BLaER1 treated with 17β-estradiol and CSF1 and Interleukin-3, amounts not matched to agents 10 nM and 100 nM (cell line): ENCODE measurements at regions not wholly inside any gene's neighbourhood (a gene's known extent, or its start where the extent isn't known, plus 50 kb on each side); places are given as distances from the start of the nearest gene placed in this dataset.
"Not testable (repeated sequence)": the region's sequence is repeated elsewhere in the genome, so short reads cannot be mapped to it uniquely, and the experiment has no call there.

ENCODE experiments used
- H3K27ac ChIP-seq, 11 experiments: shearing (Covaris generic); formaldehyde crosslinking; 2 replicates each; pipeline ENCODE4 v1.8.1; 2022
- H3K27me3 ChIP-seq, 11 experiments: shearing (Covaris generic); formaldehyde crosslinking; 2 replicates each; pipeline ENCODE4 v1.8.1; 2022
- H3K36me3 ChIP-seq, 11 experiments: shearing (Covaris generic); formaldehyde crosslinking; 2 replicates each; pipeline ENCODE4 v1.8.1; 2022
- H3K4me1 ChIP-seq, 10 experiments: shearing (Covaris generic); formaldehyde crosslinking; 2 replicates each; pipeline ENCODE4 v1.8.1; 2022
- H3K4me2 ChIP-seq, 11 experiments: shearing (Covaris generic); formaldehyde crosslinking; 2 replicates each; pipeline ENCODE4 v1.8.1; 2022
- H3K4me3 ChIP-seq, 10 experiments: shearing (Covaris generic); formaldehyde crosslinking; 2 replicates each; pipeline ENCODE4 v1.8.1; 2022
- H3K9ac ChIP-seq, 11 experiments: shearing (Covaris generic); formaldehyde crosslinking; 2 replicates each; pipeline ENCODE4 v1.8.1; 2022
- H3K9me3 ChIP-seq, 11 experiments: shearing (Covaris generic); formaldehyde crosslinking; replicated peaks in 1 of 11; 2 replicates each; pipeline ENCODE4 v1.8.1; 2022
- H4K20me1 ChIP-seq, 11 experiments: shearing (Covaris generic); formaldehyde crosslinking; 2 replicates each; pipeline ENCODE4 v1.8.1; 2022
- Cebpa-rat ChIP-seq, 11 experiments: shearing (Covaris generic); IDR thresholded peaks; 2 replicates each; pipeline ENCODE4 v1.8.1; 2022

GRCh38 chr6:140784573-140784972 lies 1348.2 kb upstream of the GJE1 start:
- H3K27me3 ChIP-seq = no peaks in the 10 kb centered on the region
- H3K4me3 ChIP-seq = no peak overlapping the region
- no peaks in the 10 kb centered on the region for H3K9me3 ChIP-seq
- TF ChIP-seq Cebpa-rat (IDR thresholded peaks at IDR 0.05) = no peak
- no peaks in the 10 kb centered on the region for H4K20me1 ChIP-seq
- no peak overlapping the region for H3K4me2 ChIP-seq
- H3K9ac ChIP-seq = no peak overlapping the region
- no peak overlapping the region for H3K27ac ChIP-seq
- H3K4me1 ChIP-seq = no peaks in the 10 kb centered on the region
- H3K36me3 ChIP-seq = no peaks in the 10 kb centered on the region

DNA sequence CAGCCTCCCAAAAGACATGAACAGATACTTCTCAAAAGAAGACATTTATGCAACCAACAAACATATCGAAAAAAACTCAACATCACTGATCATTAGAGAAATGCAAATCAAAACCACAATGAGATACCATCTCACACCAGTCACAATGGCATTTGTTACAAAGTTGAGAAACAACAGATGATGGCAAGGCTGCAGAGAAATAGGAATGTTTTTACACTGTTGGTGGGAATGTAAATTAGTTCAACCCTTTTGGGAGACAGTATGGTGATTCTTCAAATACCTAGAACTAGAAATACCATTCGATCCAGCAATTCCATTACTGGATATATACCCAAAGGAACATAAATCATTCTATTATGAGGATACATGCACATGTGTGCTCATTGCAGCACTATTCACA lies 1349.2 kb upstream of the GJE1 start:
- H3K4me1 ChIP-seq, H3K27me3 ChIP-seq, H3K9me3 ChIP-seq, H3K36me3 ChIP-seq, H4K20me1 ChIP-seq, H3K27ac ChIP-seq, H3K9ac ChIP-seq, H3K4me2 ChIP-seq, H3K4me3 ChIP-seq: not testable (repeated sequence)

- Histone ChIP-seq H3K36me3 (no peaks in the 10 kb centered on the region), H3K9me3 (no peaks in the 10 kb centered on the region), H3K4me1 (no peaks in the 10 kb centered on the region), H3K4me2 (no peak overlapping the region), H3K9ac (no peak overlapping the region), H3K4me3 (no peak overlapping the region), H3K27ac (no peak overlapping the region), H4K20me1 (no peaks in the 10 kb centered on the region), H3K27me3 (no peaks in the 10 kb centered on the region)
- TF ChIP-seq Cebpa-rat (IDR thresholded peaks at IDR 0.05) = no peak
Measured at GRCh38 chr6:140782941-140783340, 1349.8 kb upstream of the GJE1 start.

DNA sequence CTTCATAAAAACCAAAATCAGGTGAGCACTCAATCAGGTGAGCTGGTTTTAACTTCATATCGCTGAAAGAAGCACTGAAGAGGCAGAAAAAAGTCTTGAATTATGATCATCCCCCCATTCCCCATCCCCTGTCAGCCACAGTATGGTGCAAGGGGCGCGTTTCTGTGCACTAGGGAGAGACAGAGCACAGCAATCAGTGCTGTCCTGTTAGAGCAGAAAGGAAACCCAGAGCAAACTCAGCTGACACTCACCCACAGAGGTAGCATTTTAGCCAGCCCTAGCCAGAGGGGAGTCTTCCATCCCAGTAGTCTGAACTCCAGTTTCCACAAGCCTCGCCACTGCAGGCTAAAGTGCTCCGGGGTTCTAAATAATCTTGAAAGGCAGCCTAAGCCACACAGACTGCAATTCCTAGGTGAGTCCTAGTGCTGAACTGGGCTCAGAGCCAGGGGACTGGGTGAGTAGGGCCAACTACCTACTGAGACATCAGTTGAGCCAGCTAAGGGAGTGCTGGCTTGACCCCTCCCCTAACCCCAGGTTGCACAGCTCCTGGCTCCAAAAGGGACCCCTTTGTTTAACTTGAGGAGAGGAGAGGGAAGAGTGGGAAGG lies 1352.6 kb upstream of the GJE1 start:
- Histone ChIP-seq H3K9ac (no peak overlapping the region), H3K4me2 (no peak overlapping the region), H4K20me1 (no peaks in the 10 kb centered on the region), H3K36me3 (no peaks in the 10 kb centered on the region), H3K9me3 (no peaks in the 10 kb centered on the region), H3K4me3 (no peak overlapping the region), H3K4me1 (no peaks in the 10 kb centered on the region), H3K27ac (no peak overlapping the region), H3K27me3 (no peaks in the 10 kb centered on the region)
- TF ChIP-seq Cebpa-rat (IDR thresholded peaks at IDR 0.05) = no peak

DNA sequence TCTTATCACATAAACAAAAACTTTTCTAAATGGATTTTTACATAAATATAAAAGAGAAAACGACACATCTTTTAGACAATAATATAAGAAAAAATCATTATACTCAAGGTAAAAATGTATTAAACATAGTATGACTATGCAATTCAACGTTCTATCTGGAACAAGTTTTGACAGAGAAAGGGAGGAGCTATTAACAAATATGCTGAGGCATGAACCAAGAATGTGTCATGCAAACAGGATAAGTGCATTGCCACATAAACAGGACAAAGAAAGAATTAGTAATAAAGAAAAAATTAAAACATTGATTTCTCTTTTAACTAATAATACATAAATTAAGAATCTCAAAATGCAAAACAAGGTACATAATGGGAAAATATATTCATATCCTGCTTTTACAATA lies 1353.4 kb upstream of the GJE1 start:
- no peak overlapping the region for H3K4me3 ChIP-seq
- no peak overlapping the region for H3K4me2 ChIP-seq
- H3K9me3 ChIP-seq = no peaks in the 10 kb centered on the region
- H3K36me3 ChIP-seq = no peaks in the 10 kb centered on the region
- H3K9ac ChIP-seq = no peak overlapping the region
- H3K27ac ChIP-seq = no peak overlapping the region
- H3K4me1 ChIP-seq = peaks cover 0 to 5% (median 0%) of the 10 kb centered on the region in 10 experiments; a peak in 5 of 20 replicates
- H3K27me3 ChIP-seq = no peaks in the 10 kb centered on the region
- no peaks in the 10 kb centered on the region for H4K20me1 ChIP-seq
- no peak for TF ChIP-seq Cebpa-rat (IDR thresholded peaks at IDR 0.05)

DNA sequence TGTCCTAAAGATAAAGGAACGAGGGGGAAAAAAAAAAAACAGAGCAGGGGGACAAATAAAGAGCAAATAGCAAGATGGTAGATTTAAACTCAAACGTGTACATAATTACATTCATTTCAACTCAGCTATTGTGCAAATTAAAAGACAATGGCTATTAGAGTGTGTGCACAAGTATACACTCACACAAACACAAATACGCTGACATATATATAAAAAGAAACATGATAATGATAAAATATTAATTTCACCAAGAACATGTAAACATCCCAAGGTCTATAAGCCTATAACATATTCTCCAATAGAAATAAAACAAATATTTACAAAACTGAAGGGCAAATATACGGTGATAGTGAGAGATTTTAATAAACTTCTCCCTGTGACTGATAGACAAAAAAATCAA lies 1354.9 kb upstream of the GJE1 start:
- TF ChIP-seq Cebpa-rat (IDR thresholded peaks at IDR 0.05) = no peak
- Histone ChIP-seq H3K4me1 (peaks cover 0 to 20% (median 2%) of the 10 kb centered on the region in 10 experiments; a peak in 6 of 20 replicates), H3K36me3 (no peaks in the 10 kb centered on the region), H3K9ac (no peak overlapping the region), H3K27me3 (no peaks in the 10 kb centered on the region), H3K9me3 (no peaks in the 10 kb centered on the region), H3K27ac (no peak overlapping the region), H3K4me2 (no peak overlapping the region), H4K20me1 (no peaks in the 10 kb centered on the region), H3K4me3 (no peak overlapping the region)

DNA sequence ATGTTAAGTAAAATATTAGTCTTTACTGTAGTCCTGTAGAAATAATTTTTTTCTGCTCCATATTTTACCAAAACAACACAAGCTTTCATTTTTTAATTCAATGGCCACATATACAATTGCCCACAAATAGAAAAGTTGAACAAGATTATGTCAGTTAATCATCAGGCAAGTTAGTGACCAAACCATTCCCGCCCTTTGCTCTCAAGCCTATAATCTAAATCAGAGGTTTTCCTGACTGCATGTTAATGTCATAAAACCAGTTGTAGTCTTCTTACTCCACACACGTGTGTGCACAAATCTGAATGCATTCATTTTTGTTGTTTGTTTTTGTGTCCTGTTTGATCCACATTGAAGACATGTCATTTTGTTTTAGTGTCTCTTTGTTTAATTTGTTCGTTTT lies 1357.7 kb upstream of the GJE1 start:
- no peaks in the 10 kb centered on the region for H3K36me3 ChIP-seq
- no peak overlapping the region for H3K27ac ChIP-seq
- peaks cover 0 to 23% (median 2%) of the 10 kb centered on the region in 10 experiments; a peak in 6 of 20 replicates for H3K4me1 ChIP-seq
- H3K4me3 ChIP-seq = no peak overlapping the region
- H3K27me3 ChIP-seq = no peaks in the 10 kb centered on the region
- no peak overlapping the region for H3K4me2 ChIP-seq
- H3K9me3 ChIP-seq = peaks cover 11 to 19% (median 14%) of the 10 kb centered on the region in 11 experiments; a peak in 18 of 22 replicates
- H4K20me1 ChIP-seq = no peaks in the 10 kb centered on the region
- no peak for TF ChIP-seq Cebpa-rat (IDR thresholded peaks at IDR 0.05)
- no peak overlapping the region for H3K9ac ChIP-seq

GRCh38 chr6:140774080-140774505 lies 1358.6 kb upstream of the GJE1 start:
- Histone ChIP-seq H3K9ac (no peak overlapping the region), H3K9me3 (peaks cover 14 to 29% (median 19%) of the 10 kb centered on the region in 11 experiments; a peak in 18 of 22 replicates), H3K4me2 (peak overlapping the region in 3 of 11 experiments; percentile 2 to 42 (median 15); a peak in 4 of 22 replicates), H4K20me1 (no peaks in the 10 kb centered on the region), H3K27me3 (no peaks in the 10 kb centered on the region), H3K4me1 (peaks cover 0 to 23% (median 2%) of the 10 kb centered on the region in 10 experiments; a peak in 6 of 20 replicates), H3K36me3 (no peaks in the 10 kb centered on the region), H3K4me3 (no peak overlapping the region), H3K27ac (no peak overlapping the region)
- TF ChIP-seq Cebpa-rat (IDR thresholded peaks at IDR 0.05) = no peak

- Histone ChIP-seq H3K27me3 (no peaks in the 10 kb centered on the region), H3K27ac (no peak overlapping the region), H3K9ac (no peak overlapping the region), H3K9me3 (peaks cover 20 to 37% (median 26%) of the 10 kb centered on the region in 11 experiments), H3K4me1 (peaks cover 0 to 23% (median 2%) of the 10 kb centered on the region in 10 experiments; a peak in 6 of 20 replicates), H4K20me1 (no peaks in the 10 kb centered on the region), H3K4me3 (no peak overlapping the region), H3K36me3 (no peaks in the 10 kb centered on the region), H3K4me2 (peak overlapping the region in 3 of 11 experiments; percentile 11 to 15 (median 14); a peak in 2 of 22 replicates)
- TF ChIP-seq Cebpa-rat (IDR thresholded peaks at IDR 0.05) = no peak
Measured at GRCh38 chr6:140773276-140773675, 1359.4 kb upstream of the GJE1 start.

DNA sequence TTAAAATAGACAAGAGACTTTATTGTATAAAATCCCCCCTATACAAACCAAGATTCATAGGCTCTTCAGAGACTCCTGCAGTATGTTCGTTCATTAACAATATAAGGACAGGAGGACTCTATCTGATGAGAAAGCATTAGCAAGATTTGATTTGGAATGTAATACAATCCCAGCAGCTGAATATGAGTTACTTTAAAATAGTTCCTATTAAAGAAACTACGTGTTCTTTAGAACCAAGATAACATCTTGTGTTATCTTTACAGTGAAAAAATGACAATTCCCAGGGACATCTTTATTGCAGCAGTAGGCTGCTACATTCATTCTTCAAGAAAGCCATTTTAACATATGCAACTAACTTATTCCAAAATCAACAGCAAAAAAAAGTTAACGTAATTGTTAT lies 1360.1 kb upstream of the GJE1 start:
- H3K4me3 ChIP-seq = no peak overlapping the region
- no peak overlapping the region for H3K4me2 ChIP-seq
- peaks cover 0 to 23% (median 2%) of the 10 kb centered on the region in 10 experiments; a peak in 6 of 20 replicates for H3K4me1 ChIP-seq
- H3K9ac ChIP-seq = no peak overlapping the region
- peaks cover 27 to 44% (median 33%) of the 10 kb centered on the region in 11 experiments for H3K9me3 ChIP-seq
- no peak overlapping the region for H3K27ac ChIP-seq
- no peaks in the 10 kb centered on the region for H4K20me1 ChIP-seq
- H3K36me3 ChIP-seq = no peaks in the 10 kb centered on the region
- no peaks in the 10 kb centered on the region for H3K27me3 ChIP-seq
- no peak for TF ChIP-seq Cebpa-rat (IDR thresholded peaks at IDR 0.05)
